ENCODE measurements at regions not wholly inside any gene's neighbourhood (a gene's known extent, or its start where the extent isn't known, plus 50 kb on each side); places are given as distances from the start of the nearest gene placed in this dataset.
"Not testable (repeated sequence)": the region's sequence is repeated elsewhere in the genome, so short reads cannot be mapped to it uniquely, and the experiment has no call there.

DNA sequence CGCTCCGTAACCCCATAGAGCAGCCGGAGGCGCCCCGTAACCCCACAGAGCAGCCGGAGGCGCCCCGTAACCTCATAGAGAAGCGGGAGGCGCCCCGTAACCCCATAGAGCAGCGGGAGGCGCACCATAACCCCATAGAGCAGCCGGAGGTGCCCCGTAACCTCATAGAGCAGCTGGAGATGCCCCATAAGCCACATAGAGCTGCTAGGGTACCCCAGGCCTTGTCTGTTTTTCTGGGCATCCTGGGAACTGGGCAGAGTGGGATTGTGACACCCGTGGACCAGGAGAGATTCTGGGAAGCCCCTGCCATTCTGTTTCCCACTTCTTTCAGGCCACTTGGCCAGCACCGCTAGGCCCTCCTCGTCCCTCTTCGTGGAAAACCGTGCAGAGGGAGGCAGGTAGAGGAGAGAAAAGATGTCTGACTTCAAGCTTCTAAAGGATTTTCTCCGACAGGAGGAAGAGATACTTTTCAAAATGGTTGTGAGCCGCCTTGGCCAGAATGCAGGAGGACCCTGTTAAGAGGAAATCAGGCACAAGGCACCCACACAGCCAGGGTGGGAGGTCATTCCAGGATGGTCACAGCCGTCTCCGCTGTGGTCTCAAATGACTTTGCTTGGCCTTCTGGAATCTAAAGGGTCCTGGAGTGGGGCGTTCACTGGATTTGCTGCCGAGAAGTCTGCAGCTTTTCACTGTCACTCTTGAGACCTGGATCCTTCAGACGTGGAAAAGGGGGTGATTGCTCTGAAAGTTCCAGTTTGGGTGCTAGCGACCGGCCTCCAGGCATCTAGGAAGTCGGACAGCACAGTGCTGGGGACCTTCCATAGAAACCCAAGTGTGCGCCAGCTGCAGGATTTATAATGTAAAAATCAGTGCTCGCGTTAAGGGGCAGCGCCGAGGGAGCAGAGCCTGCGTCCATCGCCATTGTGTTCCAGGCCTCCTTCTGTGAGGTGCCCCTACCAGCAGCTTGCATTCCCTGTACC lies 178.3 kb upstream of the ZNF469 start:
- TF ChIP-seq, protein P1, sequence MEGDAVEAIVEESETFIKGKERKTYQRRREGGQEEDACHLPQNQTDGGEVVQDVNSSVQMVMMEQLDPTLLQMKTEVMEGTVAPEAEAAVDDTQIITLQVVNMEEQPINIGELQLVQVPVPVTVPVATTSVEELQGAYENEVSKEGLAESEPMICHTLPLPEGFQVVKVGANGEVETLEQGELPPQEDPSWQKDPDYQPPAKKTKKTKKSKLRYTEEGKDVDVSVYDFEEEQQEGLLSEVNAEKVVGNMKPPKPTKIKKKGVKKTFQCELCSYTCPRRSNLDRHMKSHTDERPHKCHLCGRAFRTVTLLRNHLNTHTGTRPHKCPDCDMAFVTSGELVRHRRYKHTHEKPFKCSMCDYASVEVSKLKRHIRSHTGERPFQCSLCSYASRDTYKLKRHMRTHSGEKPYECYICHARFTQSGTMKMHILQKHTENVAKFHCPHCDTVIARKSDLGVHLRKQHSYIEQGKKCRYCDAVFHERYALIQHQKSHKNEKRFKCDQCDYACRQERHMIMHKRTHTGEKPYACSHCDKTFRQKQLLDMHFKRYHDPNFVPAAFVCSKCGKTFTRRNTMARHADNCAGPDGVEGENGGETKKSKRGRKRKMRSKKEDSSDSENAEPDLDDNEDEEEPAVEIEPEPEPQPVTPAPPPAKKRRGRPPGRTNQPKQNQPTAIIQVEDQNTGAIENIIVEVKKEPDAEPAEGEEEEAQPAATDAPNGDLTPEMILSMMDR (IDR thresholded peaks at IDR 0.05; ENCODE audit: low read length) = not testable (repeated sequence)
- TF ChIP-seq EZH2 (IDR thresholded peaks at IDR 0.05; ENCODE audit: borderline replicate concordance, low read length) = not testable (repeated sequence)

Measured in OCI-LY1 (cell line).